GM19239 (cell line): ENCODE measurements at regions not wholly inside any gene's neighbourhood (a gene's known extent, or its start where the extent isn't known, plus 50 kb on each side); places are given as distances from the start of the nearest gene placed in this dataset.
"Not testable (repeated sequence)": the region's sequence is repeated elsewhere in the genome, so short reads cannot be mapped to it uniquely, and the experiment has no call there.

Source experiments
- DNase-seq: peaks from one replicate; pipeline ENCODE4 v3.0.0; 2011; ENCODE audit warnings: low spot score; ENCODE audit not compliant: insufficient read length
- FAIRE-seq: peaks from 2 replicates; lab custom pipeline; 2011; peaks lifted over from hg19 to GRCh38; lab: Jason Lieb, UNC

DNA sequence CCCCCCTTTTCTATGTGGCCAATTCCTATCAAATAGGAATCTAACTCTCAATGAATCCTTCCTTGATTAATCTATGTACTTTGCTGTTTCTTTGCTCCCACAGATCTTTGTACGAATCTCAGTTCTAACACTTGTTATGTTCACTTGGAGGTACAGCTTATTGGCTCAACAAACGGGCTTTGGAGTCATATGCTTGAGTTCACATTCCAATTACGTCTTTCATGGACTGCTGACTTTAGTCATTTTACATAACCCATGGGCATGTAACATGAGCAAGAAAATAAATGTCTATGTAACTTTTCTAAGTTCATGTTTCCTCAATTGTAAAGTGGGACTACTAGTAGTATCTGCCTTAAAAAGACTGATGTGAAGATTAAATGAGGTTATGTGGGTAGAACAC is 123.2 kb upstream of the TBC1D5 start:
- FAIRE-seq (no peak), DNase-seq (no peak)

DNA sequence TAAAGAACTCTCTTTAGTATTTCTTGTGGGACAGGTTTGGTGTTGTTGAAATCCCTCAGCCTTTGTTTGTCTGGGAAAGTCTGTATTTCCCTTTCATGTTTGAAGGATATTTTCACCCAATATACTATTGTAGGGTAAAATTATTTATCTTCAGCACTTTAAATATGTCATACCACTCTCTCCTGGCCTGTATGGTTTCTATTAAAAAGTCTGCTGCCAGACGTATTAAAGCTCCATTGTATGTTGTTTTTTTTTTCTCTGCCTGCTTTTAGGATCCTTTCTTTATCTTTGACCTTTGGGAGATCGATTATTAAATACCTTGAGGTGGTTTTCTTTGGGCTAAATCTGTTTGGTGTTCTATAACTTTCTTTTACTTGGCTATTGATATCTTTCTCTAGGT is 119.0 kb upstream of the TBC1D5 start:
- no peak for FAIRE-seq
- DNase-seq: no peak

- FAIRE-seq: not testable (repeated sequence)
These were observed 118.5 kb upstream of the TBC1D5 start for GRCh38 chr3:17860840-17861471.

DNA sequence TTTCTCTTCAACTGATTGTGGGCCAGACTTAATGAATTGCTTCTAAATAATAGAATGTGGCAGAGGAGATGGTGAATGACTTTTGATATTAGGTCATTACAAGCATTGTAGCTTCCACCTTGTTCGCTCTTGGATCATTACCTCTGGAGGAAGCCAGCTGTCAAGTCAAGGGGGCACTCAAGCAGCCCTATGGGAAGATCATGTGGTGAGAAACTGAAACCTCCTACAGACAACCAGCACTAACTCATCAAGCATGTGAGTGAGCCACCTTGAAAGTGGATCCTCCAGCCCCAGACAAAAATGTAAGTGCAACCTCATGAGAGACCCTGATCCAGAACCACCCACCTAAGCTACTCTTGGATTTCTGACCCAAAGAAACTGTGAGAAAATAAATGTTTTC is 109.8 kb upstream of the TBC1D5 start:
- DNase-seq (peak; percentile 13), FAIRE-seq (peak; percentile 74)

More at GRCh38 chr3:17860840-17861471, 118.5 kb upstream of the TBC1D5 start:
- DNase-seq: not testable (repeated sequence)

DNA sequence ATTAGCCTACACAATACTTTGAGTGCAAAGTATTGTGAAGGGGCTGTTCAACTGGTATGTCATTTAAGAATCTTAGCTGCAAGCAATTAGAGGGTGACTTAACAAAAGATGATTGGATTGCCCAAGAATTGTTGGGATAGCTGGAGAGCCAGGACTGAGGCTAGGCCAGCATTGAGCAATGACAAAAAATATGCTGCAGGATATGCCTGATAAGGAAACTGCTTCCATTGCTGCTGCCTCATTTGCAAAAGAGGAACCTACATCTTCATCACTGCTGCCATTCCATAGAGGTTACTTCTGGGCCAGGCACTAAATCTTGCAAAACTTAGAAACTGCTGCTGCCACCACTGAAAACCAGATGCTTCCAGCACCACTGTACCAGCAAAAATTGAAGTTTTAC is 108.0 kb upstream of the TBC1D5 start:
- no peak for DNase-seq
- FAIRE-seq: no peak

GRCh38 chr3:17848102-17848501 is 105.7 kb upstream of the TBC1D5 start:
- no peak for DNase-seq
- no peak for FAIRE-seq

DNA sequence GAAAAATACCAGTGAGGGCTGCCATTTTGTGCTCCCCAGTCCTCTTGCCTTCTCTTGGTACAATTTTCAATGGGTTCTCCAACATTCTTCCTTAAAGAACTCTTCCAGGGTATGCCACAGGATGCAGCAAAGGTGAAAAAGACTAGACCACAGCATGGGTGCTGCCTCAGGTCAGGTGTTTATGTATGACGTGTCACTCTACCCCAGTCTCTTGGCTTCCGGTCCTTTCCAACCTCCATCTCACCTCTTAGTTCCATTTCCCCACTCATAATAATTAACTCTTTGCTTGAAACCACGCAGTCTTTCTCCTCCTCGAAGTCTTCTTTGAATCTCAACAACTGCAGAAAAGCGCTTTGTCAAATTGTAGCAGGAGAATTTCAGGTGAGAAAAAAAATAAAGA is 104.7 kb upstream of the TBC1D5 start:
- DNase-seq: no peak
- no peak for FAIRE-seq

GRCh38 chr3:17846466-17846865 is 104.0 kb upstream of the TBC1D5 start:
- no peak for DNase-seq
- no peak for FAIRE-seq

GRCh38 chr3:17845026-17845812 is 102.8 kb upstream of the TBC1D5 start:
- FAIRE-seq (no peak), DNase-seq (no peak)

GRCh38 chr3:17844236-17844635 is 101.8 kb upstream of the TBC1D5 start:
- DNase-seq (no peak), FAIRE-seq (no peak)

DNA sequence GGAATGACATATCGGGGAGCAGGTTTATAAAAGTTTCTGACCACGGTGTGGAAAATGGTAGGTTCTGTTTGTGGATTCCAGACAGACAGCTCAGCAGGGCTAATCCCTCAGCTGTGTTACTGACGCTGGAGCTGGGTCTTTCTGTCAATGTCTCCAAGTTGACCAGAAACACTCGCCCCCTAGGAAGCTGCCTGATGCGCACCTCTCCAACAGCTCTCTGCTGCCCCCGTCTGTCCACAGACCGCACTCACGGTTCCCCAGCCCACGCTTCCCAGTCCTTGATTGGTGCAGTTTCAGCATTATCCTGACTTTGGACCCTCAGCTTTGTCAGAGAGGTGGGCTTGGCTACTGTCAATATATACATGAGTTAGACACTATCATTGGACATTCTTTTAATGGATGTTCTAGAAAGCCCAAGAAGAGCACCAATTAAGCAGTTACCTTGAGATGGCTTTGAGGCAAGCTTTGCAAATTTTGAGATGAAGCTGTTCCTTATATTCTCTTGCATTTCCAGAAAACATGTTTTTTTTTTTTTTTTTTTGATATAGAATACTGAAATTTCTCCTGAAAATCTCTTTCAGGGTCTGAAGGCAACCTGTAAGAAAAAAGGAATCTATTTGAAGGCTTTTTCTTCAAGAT is 98.9 kb upstream of the TBC1D5 start:
- peak; percentile 28 for DNase-seq
- FAIRE-seq: peak; percentile 97

DNA sequence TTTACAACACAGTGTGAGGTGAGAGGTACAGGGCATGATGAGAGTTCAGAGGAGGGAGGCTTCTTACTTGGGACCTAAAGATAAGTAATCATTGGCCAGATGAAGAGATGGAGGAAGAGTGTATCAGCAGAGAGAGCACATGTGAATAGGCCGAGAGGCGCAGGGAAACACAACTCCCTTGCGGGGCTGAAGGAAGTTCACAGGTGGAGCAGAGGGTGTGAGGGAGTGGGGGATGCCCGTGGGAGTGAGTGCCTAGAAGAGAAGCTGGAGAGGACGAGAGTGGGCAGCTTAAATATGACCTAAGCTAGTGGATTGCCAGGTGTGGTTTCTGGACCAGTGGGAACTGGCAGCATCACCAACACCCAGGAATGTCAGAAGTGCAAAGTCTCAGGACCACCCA is 98.2 kb upstream of the TBC1D5 start:
- no peak for DNase-seq
- no peak for FAIRE-seq

DNA sequence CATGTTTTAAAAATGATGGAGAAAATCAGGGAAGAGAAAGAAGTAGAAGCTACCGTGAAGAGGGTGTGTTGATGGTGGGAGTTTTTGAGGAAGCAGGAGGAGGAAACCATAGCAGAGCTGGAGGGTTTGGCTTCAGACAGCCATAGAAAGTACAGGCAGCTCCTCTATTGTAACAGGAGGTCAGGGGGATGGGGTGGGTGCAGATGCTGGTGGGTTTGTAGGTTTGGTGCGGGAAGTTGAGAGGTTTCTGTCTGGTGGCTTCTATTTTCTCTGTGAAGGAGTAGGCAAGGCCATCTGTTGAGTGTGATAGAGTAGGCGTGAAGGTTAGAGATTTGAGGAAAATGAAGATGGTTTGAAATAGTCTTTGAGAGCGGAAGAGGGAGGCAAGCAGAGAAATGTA is 97.7 kb upstream of the TBC1D5 start:
- FAIRE-seq: no peak
- no peak for DNase-seq

GRCh38 chr3:17836919-17837318 is 94.5 kb upstream of the TBC1D5 start:
- FAIRE-seq (no peak), DNase-seq (no peak)

- DNase-seq (no peak), FAIRE-seq (no peak)
These were observed 93.7 kb upstream of the TBC1D5 start for GRCh38 chr3:17836092-17836491.

DNA sequence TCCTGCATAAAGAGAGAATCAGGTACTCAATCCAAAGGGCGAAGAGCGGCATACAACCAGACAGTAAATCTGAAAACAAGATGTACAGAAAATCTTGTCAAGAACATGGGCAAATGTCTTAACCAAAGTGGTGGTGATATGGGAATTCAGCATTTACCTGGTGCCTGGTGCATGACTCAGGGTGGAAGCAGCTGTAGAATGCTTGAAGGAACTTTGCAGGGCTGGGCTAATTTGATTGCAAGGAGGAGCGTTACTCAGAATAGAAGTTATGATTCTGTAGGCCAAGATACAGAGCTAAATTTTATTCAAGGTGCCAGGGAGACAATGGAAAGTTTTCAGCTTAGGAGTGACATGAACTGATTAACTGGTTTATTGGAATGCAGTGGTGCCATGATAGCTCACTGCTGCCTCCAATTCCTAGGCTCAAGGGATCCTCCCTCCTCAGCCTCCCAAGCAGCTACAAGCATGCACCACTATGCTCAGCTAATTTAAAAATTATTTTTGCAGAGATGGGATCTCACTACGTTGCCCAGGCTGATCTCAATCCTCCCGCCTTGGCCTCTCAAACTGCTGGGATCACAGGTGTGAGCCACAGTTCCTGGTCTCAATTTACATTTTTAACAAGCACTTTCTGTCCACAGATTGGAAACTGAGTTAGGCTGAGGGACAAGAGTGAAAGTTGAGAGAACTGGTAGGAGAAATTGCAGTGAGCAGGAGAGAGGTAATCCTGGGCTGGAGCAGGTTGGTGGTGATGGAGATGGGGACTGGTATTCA is 91.5 kb upstream of the TBC1D5 start:
- DNase-seq (no peak), FAIRE-seq (no peak)

DNA sequence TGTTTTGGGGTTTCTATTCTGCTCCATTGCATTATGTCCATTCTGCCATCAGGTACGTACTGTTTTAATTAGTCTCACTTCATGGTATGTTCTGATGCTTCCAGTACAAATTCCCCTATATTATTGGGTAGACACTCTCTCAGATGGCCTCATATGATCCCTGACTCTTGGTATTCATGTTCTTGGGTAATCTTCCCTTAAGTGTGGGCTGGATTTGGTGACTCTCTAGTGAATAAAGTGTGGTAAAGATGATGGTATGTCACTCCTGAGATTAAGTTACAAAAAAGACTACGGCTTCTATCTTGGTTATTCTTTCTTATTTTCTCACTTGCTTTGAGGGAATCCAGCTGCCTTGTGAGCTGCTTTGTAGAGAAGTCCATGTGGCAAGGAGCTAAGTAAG is 89.6 kb upstream of the TBC1D5 start:
- FAIRE-seq (no peak), DNase-seq (no peak)

- no peak for FAIRE-seq
- no peak for DNase-seq
These were observed 88.9 kb upstream of the TBC1D5 start for GRCh38 chr3:17831366-17831765.

GRCh38 chr3:17830788-17831187 is 88.4 kb upstream of the TBC1D5 start:
- DNase-seq (no peak), FAIRE-seq (no peak)

DNA sequence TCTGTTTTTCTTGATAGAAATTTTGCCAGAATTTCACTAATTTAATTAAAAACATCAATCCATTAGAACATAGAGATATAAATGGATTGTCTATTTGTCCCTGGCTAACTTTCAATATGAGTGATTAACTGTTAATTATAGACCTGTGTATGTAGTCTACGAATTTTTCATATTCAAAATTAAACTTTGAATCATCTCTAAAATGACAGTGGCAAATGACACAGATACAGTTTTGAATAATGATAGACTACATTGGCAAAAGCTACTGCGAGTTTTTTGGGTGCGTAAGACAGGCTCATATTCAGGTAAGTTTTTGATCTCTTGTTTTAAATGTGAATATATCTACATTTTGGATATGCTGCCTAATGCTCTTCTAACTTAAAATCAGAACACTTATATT is 86.0 kb upstream of the TBC1D5 start:
- FAIRE-seq (no peak), DNase-seq (no peak)

GRCh38 chr3:17825298-17825697 is 82.9 kb upstream of the TBC1D5 start:
- DNase-seq (no peak), FAIRE-seq (no peak)
